Stimulated activated CD4-positive, alpha-beta T cell treated with anti-CD3 and anti-CD28 coated beads, Interleukin-1b, Interleukin-23, amount 100 ng/mL, for 24 hours (primary cell): ENCODE measurements at regions not wholly inside any gene's neighbourhood (a gene's known extent, or its start where the extent isn't known, plus 50 kb on each side); places are given as distances from the start of the nearest gene placed in this dataset.

Experiments
- DNase-seq, 4 experiments: peaks; one replicate each; pipeline ENCODE4 v3.0.0-alpha.2; 2020; ENCODE audit warnings: low read depth in 4 of 4, low spot score in 1 of 4

DNA sequence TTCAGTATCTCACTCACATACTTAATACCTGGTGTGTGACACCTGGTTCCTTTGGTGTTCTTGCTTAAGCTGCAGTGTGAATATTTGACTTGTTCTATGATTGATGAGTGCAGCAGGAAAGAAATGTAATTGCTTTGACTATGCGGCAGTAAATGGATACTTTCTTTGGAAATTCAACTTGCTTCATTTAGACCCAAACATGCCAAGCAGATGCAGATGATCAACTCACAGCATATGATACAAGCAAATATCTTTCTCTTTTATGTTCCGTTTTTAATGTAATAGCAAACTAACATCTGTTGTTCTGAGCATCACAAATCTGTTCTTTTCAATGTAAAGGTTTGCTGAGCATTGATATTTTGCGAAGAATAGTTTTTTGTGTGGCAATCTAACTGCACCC is 549.5 kb downstream of the C4orf33 start:
- no peak for DNase-seq

DNA sequence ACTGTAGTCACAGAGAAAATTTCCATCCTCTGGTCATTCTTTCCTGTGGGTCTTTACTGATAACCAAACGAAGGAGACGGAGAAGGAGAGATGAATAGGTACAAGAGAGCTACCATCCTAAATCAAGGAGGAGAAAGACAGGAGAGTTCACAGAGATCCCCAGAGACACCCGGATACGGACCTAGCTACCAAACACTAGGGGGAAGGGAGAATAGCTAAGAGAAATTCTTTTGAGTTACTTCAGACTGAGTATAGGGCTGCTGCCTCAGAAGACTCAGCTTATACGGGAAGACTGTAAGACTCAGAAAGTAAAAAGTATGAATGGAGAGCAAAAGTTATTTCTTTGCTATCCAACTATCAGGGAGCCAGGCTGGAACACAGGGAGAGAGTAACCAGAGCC is 572.1 kb downstream of the C4orf33 start:
- DNase-seq = no peak

DNA sequence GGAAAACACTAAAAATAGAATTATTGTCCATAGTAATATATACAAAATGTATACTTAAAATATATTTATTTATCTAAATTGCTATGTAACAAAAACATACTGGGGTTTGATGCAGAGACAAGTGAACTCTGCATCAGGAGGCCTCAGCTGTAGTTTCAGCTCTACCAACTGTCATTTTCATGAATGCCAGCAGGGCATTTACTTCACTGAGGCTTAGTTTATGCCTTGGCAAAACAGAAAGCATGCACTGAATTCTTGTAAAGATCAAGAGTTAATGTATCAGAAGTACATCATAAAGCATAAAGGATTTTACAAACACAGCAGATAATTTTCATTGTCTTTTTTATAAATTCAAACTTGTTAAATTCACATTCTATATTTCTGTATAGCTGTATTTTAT is 577.0 kb downstream of the C4orf33 start:
- no peak for DNase-seq

DNA sequence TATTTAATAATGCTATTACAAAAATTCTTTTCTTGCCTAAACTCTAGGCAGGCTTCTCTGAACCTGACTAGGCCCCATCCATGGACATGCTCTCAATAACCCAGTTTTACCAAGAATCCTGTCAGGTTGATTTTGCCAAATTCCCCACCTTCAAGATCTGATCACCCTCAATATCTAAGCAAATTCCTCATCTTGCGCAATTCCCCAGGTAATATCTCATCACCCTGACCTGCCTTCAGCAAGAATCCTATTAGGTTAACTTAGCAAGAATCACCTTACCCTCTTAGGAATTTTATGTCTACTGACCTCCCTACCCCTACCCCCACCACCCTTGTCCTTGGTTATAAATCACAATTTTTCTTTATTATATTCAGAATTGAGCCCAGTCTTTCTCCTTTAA is 579.1 kb downstream of the C4orf33 start:
- DNase-seq = no peak

DNA sequence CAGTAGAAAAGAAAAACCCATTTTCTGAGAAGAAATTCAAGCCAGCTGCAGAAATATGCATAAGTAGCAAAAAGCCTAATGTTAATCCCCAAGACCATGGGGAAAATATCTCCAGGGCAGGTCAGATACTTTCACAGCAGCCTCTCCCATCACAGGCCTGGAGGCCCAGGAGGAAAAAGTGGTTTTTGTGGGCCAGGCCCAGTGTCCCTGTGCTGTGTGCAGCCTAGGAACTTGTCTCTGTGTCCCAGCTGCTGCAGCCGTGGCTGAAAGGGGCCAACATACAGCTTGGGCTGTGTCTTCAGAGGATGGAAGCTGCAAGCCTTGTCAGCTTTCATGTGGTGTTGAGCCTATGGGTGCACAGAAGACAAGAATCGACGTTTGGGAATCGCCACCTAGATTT is 581.0 kb downstream of the C4orf33 start:
- DNase-seq = no peak

DNA sequence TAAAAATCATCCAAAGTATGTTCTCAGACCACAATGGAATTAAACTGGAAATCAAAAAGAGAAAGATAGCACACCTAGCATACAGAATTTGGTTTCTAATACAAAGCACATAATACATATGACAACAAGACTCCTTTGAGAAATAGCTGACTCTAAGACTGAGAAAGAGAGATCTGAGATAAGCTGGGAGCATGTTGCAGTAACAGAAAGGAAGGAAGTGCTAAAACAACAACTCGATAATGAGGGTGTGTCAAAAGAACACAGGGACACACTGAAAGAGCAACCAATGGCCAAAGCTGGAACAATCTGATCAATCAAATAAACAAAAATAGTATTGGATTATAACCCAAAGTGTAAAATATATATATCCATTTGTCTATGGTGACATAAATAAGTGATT is 586.6 kb downstream of the C4orf33 start:
- no peak for DNase-seq

DNA sequence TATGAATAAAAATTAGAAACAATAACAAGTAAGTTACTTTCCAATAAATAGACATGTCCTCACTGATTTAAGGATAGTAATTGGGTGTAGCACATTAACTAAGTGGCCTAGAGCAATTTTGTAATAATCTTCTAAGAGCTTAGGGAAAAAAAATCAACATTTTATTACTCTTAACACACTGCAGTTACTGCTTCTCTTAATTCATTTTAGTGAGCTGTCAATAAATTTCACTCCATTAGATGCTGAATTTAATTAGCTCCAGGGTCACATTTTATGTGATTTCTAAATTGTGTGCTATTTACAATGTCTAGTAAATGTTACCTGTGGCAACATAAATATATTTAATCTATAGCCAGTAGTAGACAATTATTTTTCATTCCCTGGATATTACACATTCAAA is 612.0 kb downstream of the C4orf33 start:
- DNase-seq = no peak

DNA sequence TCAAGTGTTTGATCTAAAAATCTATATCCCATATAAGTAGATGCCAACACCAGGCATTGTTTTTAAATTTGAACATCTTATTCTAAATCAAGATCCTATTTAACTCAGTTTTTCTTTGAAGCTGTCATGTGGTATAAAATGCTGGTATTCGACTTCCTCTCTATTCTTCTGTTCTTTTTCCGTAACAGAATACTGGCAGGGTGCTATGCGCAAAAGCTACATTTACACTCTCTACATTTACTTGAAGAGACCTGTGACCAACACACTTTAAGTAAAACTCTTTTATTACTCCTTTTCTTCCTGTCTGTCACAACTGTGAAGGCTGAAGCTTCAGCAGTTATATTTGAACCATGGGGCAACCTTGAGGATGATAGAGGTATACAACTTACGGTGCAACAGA is 612.8 kb downstream of the C4orf33 start:
- DNase-seq = no peak

DNA sequence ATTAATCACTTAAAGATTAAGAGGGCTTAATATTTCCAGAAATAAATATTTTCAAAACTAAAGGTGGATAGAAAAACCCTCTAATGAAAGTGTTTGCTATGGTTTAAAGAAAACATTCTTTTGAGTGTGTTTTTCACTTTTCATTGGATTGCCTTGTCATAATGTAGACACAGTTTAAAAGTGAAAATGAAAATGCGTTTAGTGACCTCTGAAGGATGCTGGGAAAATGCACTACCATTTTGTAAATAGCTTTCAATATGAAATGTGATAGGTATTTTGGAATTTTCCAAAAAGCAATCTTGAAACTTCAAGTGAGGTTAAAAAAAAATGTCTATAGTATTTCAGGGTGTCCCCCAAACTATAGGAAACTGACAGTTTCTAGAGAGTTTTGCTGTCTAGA is 642.2 kb downstream of the C4orf33 start:
- DNase-seq = no peak

DNA sequence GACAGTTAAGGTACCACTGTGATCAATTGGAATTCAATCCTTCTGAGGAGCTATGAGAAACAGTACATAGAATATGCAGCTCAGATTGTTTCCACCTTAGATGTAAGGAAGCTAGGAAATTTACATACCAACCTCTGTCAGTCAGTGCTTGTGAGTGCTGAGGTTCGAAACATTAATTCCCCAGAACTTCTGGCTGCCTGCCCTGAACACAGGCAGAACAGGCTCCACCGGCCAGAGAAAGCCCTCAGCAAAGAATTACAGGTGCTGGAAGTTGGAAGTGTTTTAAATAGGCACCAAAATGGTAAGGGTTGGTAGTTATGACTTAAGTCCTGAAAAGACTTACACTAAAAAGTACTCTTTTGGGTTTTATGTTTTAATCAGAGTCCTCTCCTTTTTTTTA is 651.8 kb downstream of the C4orf33 start:
- no peak for DNase-seq

DNA sequence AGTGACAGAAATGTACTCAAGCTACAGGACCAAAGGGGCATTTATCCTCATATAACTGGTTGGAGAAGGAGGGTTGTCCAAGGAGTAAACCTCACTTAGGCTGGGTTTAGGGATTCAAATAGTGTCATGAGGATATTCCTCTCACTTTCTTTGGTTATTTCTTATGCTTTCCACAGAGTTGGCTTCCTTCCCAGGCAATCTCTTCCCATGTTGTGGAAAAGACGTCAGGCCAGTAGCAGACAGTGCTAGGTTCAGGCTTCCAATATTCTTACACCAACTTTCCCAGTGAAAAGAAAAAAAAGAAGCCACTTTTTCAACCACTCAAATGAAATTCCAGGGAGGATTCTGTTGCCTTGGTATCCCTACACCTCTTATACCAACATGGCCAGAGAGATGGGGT is 653.0 kb downstream of the C4orf33 start:
- DNase-seq = no peak

DNA sequence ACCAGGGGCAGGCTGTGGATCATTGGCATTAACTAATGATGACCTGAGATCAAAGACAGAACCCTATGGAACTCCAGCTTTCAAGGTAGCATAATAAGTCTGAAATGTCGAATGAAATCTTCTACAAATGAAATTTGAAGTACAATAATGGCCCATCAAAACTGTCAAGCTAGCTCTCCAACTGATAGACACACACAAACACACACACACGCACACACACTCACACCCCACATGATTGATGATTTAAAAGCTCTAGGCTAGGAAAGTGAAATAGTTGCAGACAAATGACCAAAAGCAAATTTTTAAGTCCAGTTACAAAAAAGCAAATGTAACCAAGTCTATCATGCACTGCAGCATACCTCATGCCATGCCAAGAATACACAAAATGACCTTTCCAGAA is 655.7 kb downstream of the C4orf33 start:
- no peak for DNase-seq

DNA sequence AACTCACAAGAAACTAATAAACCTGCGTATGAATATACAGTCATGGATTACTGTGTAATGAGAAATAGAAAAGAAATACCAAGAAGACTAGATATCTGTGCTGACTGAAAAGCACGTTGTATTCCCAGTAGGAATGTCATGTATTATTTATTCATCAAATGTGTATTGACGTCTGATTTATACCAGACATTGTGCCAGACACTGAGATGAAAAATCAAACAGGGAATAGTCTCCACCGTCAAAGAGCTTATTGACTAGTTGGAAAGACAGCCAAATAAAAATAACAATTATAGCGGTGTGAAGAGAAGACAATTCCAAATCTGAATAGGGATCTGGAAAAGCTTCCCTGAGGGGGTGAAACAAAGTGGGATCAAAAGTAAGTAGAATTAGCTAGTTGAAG is 687.6 kb downstream of the C4orf33 start:
- DNase-seq = no peak

DNA sequence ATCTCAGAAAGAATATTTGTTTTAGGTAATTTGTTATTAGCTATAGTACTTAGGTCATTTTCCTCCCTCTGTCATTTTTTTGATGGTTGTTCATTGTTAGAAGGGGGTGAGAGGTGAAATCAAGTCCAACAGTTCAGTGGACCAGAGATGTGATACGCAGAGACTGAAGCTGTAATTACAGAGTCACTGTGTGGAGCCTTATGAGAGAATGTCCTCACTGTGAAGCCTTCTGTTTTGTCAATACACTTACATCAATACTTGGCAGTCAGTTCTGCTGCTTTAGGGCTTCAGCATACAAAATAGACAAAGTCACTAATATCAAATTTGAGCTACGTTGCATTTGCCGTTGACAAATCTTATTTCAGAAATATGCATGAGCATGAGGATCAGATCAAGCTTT is 692.5 kb downstream of the C4orf33 start:
- DNase-seq = no peak

DNA sequence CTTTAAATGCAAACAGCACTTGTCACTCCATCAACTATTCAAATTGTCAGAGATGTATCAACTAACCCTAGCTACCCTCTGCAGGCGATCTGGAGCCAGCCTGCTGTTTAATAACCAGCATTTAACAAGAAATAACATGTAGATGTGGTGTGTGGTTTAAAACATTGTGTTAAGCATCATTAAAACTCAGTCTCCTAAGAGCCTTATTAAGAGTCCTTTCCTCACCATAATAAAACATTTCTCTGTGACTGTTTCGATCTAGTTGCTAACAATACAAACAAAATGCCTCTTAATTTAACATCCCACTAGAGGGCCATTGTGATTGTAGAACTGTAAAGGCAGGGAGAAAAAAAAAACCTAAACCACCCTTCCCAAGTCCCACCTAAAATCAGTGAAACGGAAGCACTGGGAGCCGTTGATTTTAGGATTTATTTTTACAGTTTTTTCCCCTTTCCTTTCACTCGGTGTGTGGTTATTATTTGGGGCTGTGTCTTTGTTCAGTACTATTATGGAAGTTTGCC is 708.6 kb downstream of the C4orf33 start:
- DNase-seq = no peak

DNA sequence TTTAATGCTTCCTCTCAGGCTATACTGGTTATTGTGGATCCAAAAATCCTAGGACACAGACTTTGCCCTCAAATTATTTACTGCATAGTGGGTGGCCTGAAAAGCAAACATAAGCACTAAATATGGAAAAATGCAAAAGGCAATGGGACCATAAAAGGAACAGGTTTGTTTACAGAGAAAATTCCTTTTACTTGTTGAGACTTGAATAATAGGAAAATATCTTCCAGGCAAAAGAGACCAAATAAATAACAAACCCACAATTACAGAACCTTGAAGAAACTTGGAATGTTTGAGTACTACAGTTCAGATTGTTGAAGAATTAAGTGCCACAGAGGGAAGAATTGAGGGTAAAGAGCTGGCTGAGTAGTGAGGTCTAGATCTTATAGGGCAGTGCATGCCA is 711.0 kb downstream of the C4orf33 start:
- no peak for DNase-seq

DNA sequence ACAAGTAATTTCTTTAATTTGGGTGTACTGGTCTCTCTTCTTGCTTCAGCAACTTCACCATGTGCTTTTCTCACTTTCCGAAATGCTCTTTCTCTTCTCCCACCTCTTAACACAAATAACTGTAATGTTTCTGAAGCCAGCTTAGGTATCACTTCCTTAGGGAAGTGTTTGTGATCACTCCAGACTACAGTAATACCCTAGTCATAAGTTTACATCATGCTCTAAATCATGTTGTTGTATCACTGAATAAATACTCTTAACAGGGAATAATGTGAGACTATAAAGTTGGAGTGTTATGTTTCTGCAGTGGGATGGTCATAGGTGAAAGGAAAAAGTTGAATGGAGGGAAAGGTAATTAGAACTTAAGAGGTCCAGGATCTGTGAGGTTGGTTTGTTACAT is 712.3 kb downstream of the C4orf33 start:
- no peak for DNase-seq

DNA sequence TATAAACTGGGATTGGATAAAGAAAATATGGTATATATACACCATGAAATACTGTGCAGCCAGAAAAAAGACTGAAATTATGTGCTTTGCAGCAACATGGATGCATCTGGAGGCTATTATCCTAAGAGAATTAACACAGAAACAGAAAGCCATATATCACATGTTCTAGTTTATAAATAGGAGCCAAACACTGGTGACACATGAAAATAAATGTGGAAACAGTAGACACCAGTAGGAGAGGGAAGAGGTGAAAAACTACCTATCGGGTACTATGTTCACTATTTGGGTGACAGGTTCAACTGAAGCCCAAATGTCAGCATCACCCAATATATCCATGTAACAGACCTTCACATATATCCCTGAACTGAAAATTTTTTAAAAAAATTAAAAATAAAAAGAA is 725.1 kb downstream of the C4orf33 start:
- no peak for DNase-seq

DNA sequence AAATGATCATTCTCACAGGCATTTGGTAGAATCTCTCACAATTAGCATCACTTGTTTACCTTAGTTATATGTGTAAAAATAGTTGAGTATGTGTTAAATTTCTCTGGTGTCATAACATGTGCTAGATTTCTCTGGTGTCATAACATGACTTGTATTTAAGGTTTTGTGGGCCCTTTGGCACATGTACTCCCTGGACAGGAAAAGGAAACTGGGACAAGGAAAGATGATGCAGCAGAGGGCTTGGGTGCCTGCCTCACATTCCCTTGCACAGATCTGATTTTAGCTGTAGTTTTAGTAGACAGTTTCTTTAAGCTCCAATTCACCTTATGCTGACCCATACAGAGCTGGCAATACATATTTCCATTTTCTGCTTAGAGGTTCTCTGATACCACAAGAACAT is 726.0 kb downstream of the C4orf33 start:
- no peak for DNase-seq

DNA sequence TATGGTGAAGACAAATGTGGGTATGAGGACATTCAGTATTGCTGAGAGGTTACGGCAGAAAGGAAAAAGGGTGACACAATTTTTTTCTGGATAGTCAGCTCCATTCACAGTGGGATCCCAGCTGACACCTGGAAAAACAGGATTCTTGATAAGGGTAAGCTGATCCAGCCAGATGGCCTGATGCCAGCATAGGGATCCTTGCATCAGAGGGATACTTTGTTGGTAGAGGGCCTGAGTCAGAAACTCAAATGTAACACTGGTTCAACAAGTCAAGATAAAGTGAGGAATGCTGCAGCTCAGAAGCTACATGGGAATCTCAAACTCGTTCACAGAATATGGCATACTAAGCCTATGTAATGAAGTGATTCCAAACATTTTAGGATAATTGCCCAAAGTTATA is 726.7 kb downstream of the C4orf33 start:
- no peak for DNase-seq

DNA sequence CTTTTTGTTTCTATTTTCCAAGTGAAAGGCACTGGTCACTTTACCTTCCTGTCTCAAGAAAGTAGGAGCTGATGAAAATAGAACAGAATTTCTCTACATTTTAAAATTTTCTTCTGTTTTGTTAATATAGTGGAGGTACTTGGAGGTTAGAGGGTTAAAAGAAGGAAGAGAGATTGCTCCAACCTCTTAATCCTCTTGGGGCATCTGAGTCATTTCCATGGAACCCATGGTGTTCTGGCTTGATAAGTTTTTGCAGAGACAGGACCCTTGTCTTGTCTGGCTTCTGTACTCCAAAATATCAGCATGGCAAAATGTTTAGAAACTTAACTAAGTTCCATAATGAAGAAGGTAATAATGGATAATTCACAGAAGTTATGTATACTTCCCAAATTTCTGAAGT is 727.2 kb downstream of the C4orf33 start:
- no peak for DNase-seq

DNA sequence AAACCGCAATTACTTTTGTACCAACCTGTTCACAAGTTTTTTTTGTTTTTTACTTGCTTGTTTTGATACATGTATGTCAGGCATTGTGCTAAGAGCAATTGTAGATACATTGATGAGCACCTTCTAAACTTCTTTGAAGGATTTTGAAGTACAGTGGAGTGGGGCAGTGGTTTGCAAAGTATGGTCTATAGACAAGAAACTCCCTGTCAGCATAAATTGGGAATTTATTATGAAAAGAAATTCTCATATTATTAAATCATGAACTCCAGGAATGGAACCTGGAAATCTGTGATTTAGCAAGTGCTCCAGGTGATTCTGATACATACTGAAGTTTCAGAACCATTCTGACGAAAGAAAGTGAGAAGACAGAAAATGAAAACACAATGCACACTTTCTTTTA is 733.4 kb downstream of the C4orf33 start:
- DNase-seq = no peak

DNA sequence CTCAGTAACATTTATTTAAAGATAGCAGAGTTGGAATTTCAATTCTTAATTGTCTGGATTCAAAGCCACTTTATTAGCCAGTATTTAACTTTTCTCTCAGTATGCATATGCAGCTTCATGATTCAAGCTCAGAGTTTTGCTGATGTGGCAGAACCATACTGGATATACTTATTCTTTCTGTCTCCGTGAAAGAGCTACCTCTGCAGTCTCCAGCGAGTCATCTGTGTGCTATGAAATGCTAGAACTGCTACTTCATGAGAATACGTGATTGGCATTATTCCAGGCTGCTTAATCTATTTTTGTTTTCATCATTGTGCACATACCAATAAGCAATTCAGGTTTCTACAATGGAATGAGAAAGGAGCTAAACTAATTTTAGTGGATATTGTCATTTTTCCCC is 743.7 kb downstream of the C4orf33 start:
- DNase-seq = no peak

DNA sequence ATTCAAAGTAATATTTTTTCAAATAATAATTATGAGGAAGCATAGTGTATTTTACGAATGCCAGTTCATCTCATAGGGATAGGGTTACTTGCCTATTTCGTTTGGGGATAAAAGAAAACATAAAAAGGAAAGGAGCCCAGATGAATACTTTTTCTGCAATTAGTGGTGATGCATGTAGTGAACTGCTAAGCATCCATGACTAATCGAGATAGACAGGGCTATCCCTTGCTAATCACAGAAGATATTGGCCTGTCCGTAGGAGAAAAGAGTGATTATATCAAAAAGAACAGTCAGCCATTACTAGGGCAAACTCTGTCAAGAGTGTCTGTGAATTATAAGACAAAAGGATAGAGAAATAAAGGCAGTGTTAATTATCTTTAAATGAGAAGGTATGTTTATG is 746.1 kb downstream of the C4orf33 start:
- DNase-seq = no peak
